NCI-H748 treated with DMSO at 0.1 percent for 48 hours (cell line): ENCODE measurements at regions not wholly inside any gene's neighbourhood (a gene's known extent, or its start where the extent isn't known, plus 50 kb on each side); places are given as distances from the start of the nearest gene placed in this dataset.

Source experiments
- DNase-seq: peaks from one replicate; lab custom pipeline; 2025; lab: John Stamatoyannopoulos, UW

- DNase-seq, result no peak
These were observed 507.1 kb downstream of the TMEM182 start for GRCh38 chr2:103268841-103269498.

- no peak for DNase-seq
These were observed 515.0 kb downstream of the TMEM182 start for GRCh38 chr2:103276869-103277268.

GRCh38 chr2:103284750-103285149 is 522.9 kb downstream of the TMEM182 start:
- no peak for DNase-seq

GRCh38 chr2:103285354-103285753 is 523.5 kb downstream of the TMEM182 start:
- peak; percentile 29 for DNase-seq

- no peak for DNase-seq
These were observed 525.9 kb downstream of the TMEM182 start for GRCh38 chr2:103287746-103288145.

GRCh38 chr2:103288696-103289095 is 526.9 kb downstream of the TMEM182 start:
- DNase-seq, result no peak

GRCh38 chr2:103289105-103289725 is 527.4 kb downstream of the TMEM182 start:
- DNase-seq, result peak; percentile 23

- DNase-seq, result no peak
These were observed 530.7 kb downstream of the TMEM182 start for GRCh38 chr2:103292573-103292972.

- DNase-seq, result no peak
These were observed 531.4 kb downstream of the TMEM182 start for GRCh38 chr2:103293067-103293741.

GRCh38 chr2:103293742-103294077 is 531.9 kb downstream of the TMEM182 start:
- DNase-seq, result no peak

GRCh38 chr2:103294420-103294819 is 532.6 kb downstream of the TMEM182 start:
- DNase-seq, result no peak

- DNase-seq, result no peak
These were observed 533.8 kb downstream of the TMEM182 start for GRCh38 chr2:103295591-103295990.

GRCh38 chr2:103324671-103325070 is 562.8 kb downstream of the TMEM182 start:
- no peak for DNase-seq

- DNase-seq, result no peak
These were observed 565.6 kb downstream of the TMEM182 start for GRCh38 chr2:103327386-103327785.

- DNase-seq, result no peak
These were observed 566.1 kb downstream of the TMEM182 start for GRCh38 chr2:103327966-103328365.

- no peak for DNase-seq
These were observed 573.6 kb downstream of the TMEM182 start for GRCh38 chr2:103335403-103335802.

GRCh38 chr2:103338819-103339218 is 577.0 kb downstream of the TMEM182 start:
- DNase-seq, result no peak

- DNase-seq, result no peak
These were observed 584.9 kb downstream of the TMEM182 start for GRCh38 chr2:103346780-103347179.

GRCh38 chr2:103353774-103354173 is 591.9 kb downstream of the TMEM182 start:
- no peak for DNase-seq

GRCh38 chr2:103355287-103355686 is 593.5 kb downstream of the TMEM182 start:
- DNase-seq, result no peak

GRCh38 chr2:103361712-103362111 is 599.9 kb downstream of the TMEM182 start:
- DNase-seq, result no peak

GRCh38 chr2:103363639-103364038 is 601.8 kb downstream of the TMEM182 start:
- no peak for DNase-seq

- no peak for DNase-seq
These were observed 602.3 kb downstream of the TMEM182 start for GRCh38 chr2:103364177-103364576.
